Panc1 (cell line): ENCODE measurements at regions not wholly inside any gene's neighbourhood (a gene's known extent, or its start where the extent isn't known, plus 50 kb on each side); places are given as distances from the start of the nearest gene placed in this dataset.
"Not testable (repeated sequence)": the region's sequence is repeated elsewhere in the genome, so short reads cannot be mapped to it uniquely, and the experiment has no call there.

ENCODE experiments used
- ATAC-seq: fragments of 200-7000 bp; cut with Tn5 transposase; 2 replicates; pipeline ENCODE4 v1.9.1; 2020; ENCODE audit warnings: mild to moderate bottlenecking, moderate library complexity
- BruUV-seq: library from RNA; stranded (reverse); fragments of 400-500 nt; replicated peaks from 2 replicates; lab custom pipeline; 2021; lab: Mats Ljungman, UMichigan
- CTCF ChIA-PET: fragments of 300-600 bp; sonication (Branson Sonifier 250); formaldehyde crosslinking; loops from one replicate; lab custom pipeline; 2022; ENCODE audit warnings: antibody characterized with exemption; lab: Charles Lee
- POLR2A ChIA-PET: fragments of 300-600 bp; sonication (Branson Sonifier 250); formaldehyde crosslinking; loops from one replicate; lab custom pipeline; 2022; ENCODE audit warnings: antibody characterized with exemption; lab: Charles Lee
- DNase-seq: peaks from one replicate; pipeline ENCODE4 v3.0.0-alpha.2; 2010; ENCODE audit warnings: low read depth, low spot score
- H3K27ac ChIP-seq: 2 replicates; pipeline ENCODE4 v1.5.1; 2011; ENCODE audit warnings: mild to moderate bottlenecking, low read length, inconsistent platforms
- H3K27me3 ChIP-seq: fragments of 200-500 bp; sonication (Bioruptor generic); 2 replicates; pipeline ENCODE4 v1.6.0; 2014; ENCODE audit warnings: low read length, inconsistent platforms; ENCODE audit not compliant: control insufficient read depth, insufficient read depth
- H3K36me3 ChIP-seq: fragments of 200-500 bp; sonication (Bioruptor generic); 2 replicates; pipeline ENCODE4 v1.5.1; 2014; ENCODE audit warnings: inconsistent platforms, mild to moderate bottlenecking, low read length, moderate library complexity; ENCODE audit not compliant: control insufficient read depth, insufficient read depth
- H3K4me1 ChIP-seq: 2 replicates; pipeline ENCODE4 v1.5.1; 2011; ENCODE audit warnings: inconsistent platforms, mild to moderate bottlenecking, low read length, moderate library complexity; ENCODE audit not compliant: control insufficient read depth, insufficient read depth
- H3K4me3 ChIP-seq, 2 experiments: 2 replicates each; pipeline ENCODE4 v1.5.1; 2011 to 2012; ENCODE audit warnings: low read depth in 2 of 2, low read length in 2 of 2, mild to moderate bottlenecking in 2 of 2, inconsistent platforms in 1 of 2, moderate library complexity in 1 of 2
- H3K9me3 ChIP-seq: fragments of 200-500 bp; sonication (Bioruptor generic); 2 replicates; pipeline ENCODE4 v1.5.1; 2014; ENCODE audit warnings: low read depth, mild to moderate bottlenecking, inconsistent platforms, low read length, moderate library complexity; ENCODE audit not compliant: control insufficient read depth, insufficient read depth
- CTCF ChIP-seq: fragments of 450-650 bp; IDR thresholded peaks from 2 replicates; pipeline ENCODE4 v1.5.1; 2017; ENCODE audit warnings: mild to moderate bottlenecking
- POLR2AphosphoS5 ChIP-seq: IDR thresholded peaks from 2 replicates; pipeline ENCODE4 v1.6.1; 2012; ENCODE audit warnings: mild to moderate bottlenecking, low read depth, low read length, moderate library complexity
- SIN3A ChIP-seq: IDR thresholded peaks from 2 replicates; pipeline ENCODE4 v1.6.1; 2012; ENCODE audit warnings: low read depth, mild to moderate bottlenecking, low read length, moderate library complexity, borderline replicate concordance; ENCODE audit not compliant: insufficient read depth
- TCF7L2 ChIP-seq: IDR thresholded peaks from 2 replicates; pipeline ENCODE4 v1.6.1; 2011; ENCODE audit warnings: mild to moderate bottlenecking, low read depth, low read length, inconsistent platforms
- in situ Hi-C: cut with HindIII; loops from 2 replicates; pipeline ENCODE4 v1.10.0; 2016; ENCODE audit warnings: low sequenced_read_pairs, low pct_unique_long_range_greater_than_20kb
- intact Hi-C: fragments of 100-400 bp; cut with micrococcal nuclease; formaldehyde crosslinking; loops from one replicate; pipeline ENCODE4 v1.10.0; 2022; ENCODE audit not compliant: unreplicated experiment
- TF ChIP-seq, protein P1 (sequence below), 2 experiments: IDR thresholded peaks; 2 replicates each; pipeline ENCODE4 v1.6.1; 2011 to 2012; ENCODE audit warnings: low read depth in 2 of 2, control low read depth in 1 of 2, low read length in 1 of 2, mild to moderate bottlenecking in 1 of 2, moderate library complexity in 1 of 2; ENCODE audit not compliant: insufficient read depth in 1 of 2

GRCh38 chr14:106757444-106757843 is 1231.1 kb downstream of the TMEM121 start:
- H3K4me1 ChIP-seq, POLR2A ChIA-PET, intact Hi-C loops, H3K36me3 ChIP-seq, H3K27me3 ChIP-seq, H3K9me3 ChIP-seq, DNase-seq, H3K4me3 ChIP-seq, BruUV-seq, CTCF ChIA-PET, H3K27ac ChIP-seq, in situ Hi-C loops, ATAC-seq: not testable (repeated sequence)

DNA sequence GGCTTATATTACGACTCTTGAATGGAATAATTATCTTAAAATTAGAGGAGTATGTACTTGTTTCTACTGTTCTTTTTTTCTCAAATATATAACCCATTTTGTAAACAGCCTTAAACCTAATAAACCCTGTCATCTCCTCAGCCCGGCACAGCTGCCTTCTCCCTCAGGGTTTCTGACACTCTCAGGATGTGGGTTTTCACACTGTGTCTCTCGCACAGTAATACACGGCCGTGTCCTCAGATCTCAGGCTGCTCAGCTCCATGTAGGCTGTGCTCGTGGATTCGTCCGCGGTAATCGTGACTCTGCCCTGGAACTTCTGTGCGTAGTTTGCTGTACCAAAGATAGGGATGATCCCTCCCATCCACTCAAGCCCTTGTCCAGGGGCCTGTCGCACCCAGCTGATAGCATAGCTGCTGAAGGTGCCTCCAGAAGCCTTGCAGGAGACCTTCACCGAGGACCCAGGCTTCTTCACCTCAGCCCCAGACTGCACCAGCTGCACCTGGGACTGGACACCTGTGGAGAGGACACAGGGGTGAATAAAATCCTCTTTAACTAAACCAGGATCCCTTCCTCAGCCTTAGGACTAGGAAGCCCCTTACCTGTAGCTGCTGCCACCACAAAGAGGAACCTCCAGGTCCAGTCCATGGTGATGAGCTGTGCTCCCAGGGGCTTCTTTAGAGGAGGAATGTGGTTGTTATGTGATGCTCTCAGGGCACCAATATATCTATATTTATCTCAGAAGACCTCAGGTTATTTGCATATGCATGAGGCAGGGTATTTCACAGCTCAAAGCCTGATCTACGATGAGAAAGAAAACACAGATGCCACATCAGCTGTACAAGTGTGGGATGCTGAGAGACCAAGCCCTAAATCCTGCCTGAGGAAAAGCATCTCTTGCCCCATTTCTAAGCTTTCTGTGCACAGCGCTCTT is 1235.8 kb downstream of the TMEM121 start:
- H3K9me3 ChIP-seq, ATAC-seq, H3K36me3 ChIP-seq, intact Hi-C loops, BruUV-seq, H3K27me3 ChIP-seq, DNase-seq, H3K27ac ChIP-seq, H3K4me3 ChIP-seq, CTCF ChIA-PET, H3K4me1 ChIP-seq, POLR2A ChIA-PET, in situ Hi-C loops: not testable (repeated sequence)

DNA sequence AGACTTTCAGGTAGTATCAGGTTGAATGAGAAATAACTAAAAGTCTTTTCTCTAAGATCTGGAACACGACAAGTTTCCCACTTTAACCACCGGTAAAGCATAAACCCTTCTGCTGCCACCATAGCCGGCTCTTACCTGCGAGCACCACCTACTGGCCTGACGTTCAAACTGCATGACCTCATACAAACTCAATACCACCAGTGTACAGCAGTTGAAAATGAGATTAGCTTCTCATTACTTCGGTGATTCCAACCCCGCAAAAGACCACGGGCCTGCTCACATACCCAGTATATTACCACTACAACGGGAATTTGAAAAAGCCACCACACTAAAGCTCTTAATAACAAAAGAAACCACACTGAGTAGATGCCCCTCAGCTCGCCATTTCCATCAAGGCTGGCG is 1238.6 kb downstream of the TMEM121 start:
- BruUV-seq, H3K4me3 ChIP-seq, POLR2A ChIA-PET, CTCF ChIA-PET, H3K9me3 ChIP-seq, H3K4me1 ChIP-seq, DNase-seq, H3K36me3 ChIP-seq, H3K27me3 ChIP-seq, in situ Hi-C loops, intact Hi-C loops, H3K27ac ChIP-seq: not testable (repeated sequence)
- peak; percentile 81 for TF ChIP-seq CTCF
- peak; percentile 82; the same call in 1 of the 2 replicates for ATAC-seq

DNA sequence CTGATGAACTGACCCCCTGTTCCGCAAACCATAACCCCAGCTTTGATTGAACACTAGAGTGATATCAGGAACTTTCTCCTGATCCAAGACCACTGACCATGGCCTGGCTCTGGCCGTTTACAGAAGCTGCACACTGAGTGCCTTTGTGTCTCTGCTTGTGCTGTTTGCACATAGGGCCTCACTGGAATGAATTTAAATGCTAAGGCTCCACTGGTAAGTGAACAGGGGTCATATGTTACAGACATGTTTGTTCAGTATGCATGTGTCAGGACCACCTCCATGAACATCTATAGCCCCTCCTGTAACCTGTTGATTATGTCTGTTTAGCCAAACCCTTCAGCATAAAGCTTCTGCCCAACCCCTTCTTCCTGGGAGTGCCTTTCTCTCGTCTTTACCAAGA is 1239.8 kb downstream of the TMEM121 start:
- ATAC-seq (no peak), DNase-seq (no peak)
- CTCF ChIA-PET = interaction anchor here (0.7 kb wide), 1 partner anchor 106 kb away, joined by 4 read pairs; no protein-coding TSS in a partner anchor
- no peak overlapping the region for H3K4me3 ChIP-seq
- H3K9me3 ChIP-seq = no peaks in the 10 kb centered on the region
- intact Hi-C loops (no loop called here), in situ Hi-C loops (no loop called here)
- H3K36me3 ChIP-seq = no peaks in the 10 kb centered on the region
- POLR2A ChIA-PET = no interaction called here
- H3K27ac ChIP-seq = no peak overlapping the region
- TF ChIP-seq CTCF = no peak
- TF ChIP-seq TCF7L2 = no peak
- TF ChIP-seq POLR2AphosphoS5 = no peak
- TF ChIP-seq SIN3A = no peak
- TF ChIP-seq, protein P1, sequence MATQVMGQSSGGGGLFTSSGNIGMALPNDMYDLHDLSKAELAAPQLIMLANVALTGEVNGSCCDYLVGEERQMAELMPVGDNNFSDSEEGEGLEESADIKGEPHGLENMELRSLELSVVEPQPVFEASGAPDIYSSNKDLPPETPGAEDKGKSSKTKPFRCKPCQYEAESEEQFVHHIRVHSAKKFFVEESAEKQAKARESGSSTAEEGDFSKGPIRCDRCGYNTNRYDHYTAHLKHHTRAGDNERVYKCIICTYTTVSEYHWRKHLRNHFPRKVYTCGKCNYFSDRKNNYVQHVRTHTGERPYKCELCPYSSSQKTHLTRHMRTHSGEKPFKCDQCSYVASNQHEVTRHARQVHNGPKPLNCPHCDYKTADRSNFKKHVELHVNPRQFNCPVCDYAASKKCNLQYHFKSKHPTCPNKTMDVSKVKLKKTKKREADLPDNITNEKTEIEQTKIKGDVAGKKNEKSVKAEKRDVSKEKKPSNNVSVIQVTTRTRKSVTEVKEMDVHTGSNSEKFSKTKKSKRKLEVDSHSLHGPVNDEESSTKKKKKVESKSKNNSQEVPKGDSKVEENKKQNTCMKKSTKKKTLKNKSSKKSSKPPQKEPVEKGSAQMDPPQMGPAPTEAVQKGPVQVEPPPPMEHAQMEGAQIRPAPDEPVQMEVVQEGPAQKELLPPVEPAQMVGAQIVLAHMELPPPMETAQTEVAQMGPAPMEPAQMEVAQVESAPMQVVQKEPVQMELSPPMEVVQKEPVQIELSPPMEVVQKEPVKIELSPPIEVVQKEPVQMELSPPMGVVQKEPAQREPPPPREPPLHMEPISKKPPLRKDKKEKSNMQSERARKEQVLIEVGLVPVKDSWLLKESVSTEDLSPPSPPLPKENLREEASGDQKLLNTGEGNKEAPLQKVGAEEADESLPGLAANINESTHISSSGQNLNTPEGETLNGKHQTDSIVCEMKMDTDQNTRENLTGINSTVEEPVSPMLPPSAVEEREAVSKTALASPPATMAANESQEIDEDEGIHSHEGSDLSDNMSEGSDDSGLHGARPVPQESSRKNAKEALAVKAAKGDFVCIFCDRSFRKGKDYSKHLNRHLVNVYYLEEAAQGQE (IDR thresholded peaks at IDR 0.05; ENCODE audit: insufficient read depth in 1 of 2, low read depth in 2 of 2, low read length in 1 of 2) = no peak
- no TSS peak for BruUV-seq
- H3K4me1 ChIP-seq = no peaks in the 10 kb centered on the region
- H3K27me3 ChIP-seq = no peaks in the 10 kb centered on the region
